Breast epithelium (tissue), 4 donors: ENCODE measurements at regions not wholly inside any gene's neighbourhood (a gene's known extent, or its start where the extent isn't known, plus 50 kb on each side); places are given as distances from the start of the nearest gene placed in this dataset.

Experiments
- DNase-seq, 2 donors: peaks; one replicate each; pipeline ENCODE4 v3.0.0-alpha.2; 2019; ENCODE audit warnings: low spot score in 2 of 2
- H3K27ac ChIP-seq, 2 donors: fragments of 200-600 bp; sonication (generic) in 1 of 2; one replicate each; pipeline ENCODE4 v1.5.1; 2016 to 2019; ENCODE audit warnings: mild to moderate bottlenecking in 1 of 2
- H3K27me3 ChIP-seq, 2 donors: fragments of 200-600 bp; sonication (generic) in 1 of 2; one replicate each; pipeline versions ENCODE4 v1.5.1 to v1.6.0; 2017 to 2019; ENCODE audit warnings: control low read depth in 1 of 2, mild to moderate bottlenecking in 1 of 2
- H3K36me3 ChIP-seq: fragments of 200-600 bp; one replicate; pipeline ENCODE4 v1.5.1; 2019
- H3K4me1 ChIP-seq, 2 donors: fragments of 200-600 bp; sonication (generic); one replicate each; pipeline ENCODE4 v1.5.1; 2016 to 2019; ENCODE audit warnings: control low read depth in 1 of 2
- H3K4me3 ChIP-seq, 3 donors: fragments of 200-600 bp; sonication (generic); 1 replicate in 2 of 3; 2 replicates in 1 of 3; pipeline ENCODE4 v1.5.1; 2016 to 2019; ENCODE audit warnings: mild to moderate bottlenecking in 3 of 3, moderate library complexity in 2 of 3
- H3K9me3 ChIP-seq, 2 donors: fragments of 200-600 bp; sonication (generic) in 1 of 2; one replicate each; pipeline ENCODE4 v1.5.1; 2016 to 2019; ENCODE audit warnings: control low read depth in 1 of 2
- POLR2A ChIP-seq: fragments of 450-650 bp; IDR thresholded peaks from one replicate; pipeline ENCODE4 v1.6.1; 2016; ENCODE audit warnings: antibody characterized with exemption, mild to moderate bottlenecking, moderate library complexity
- POLR2AphosphoS5 ChIP-seq, 3 donors: sonication (generic); formaldehyde crosslinking; IDR thresholded peaks; one replicate each; pipeline ENCODE4 v1.6.1; 2017; ENCODE audit warnings: antibody characterized with exemption in 3 of 3
- intact Hi-C: fragments of 100-400 bp; cut with DNase I; formaldehyde crosslinking; loops from one replicate; pipeline ENCODE4 v1.15.1; 2023; ENCODE audit warnings: low total_unique reads
- TF ChIP-seq, protein P1 (sequence below), 3 donors: fragments of 450-650 bp; IDR thresholded peaks; one replicate each; pipeline ENCODE4 v1.5.1; 2016 to 2017; ENCODE audit warnings: antibody characterized with exemption in 3 of 3, mild to moderate bottlenecking in 3 of 3, moderate library complexity in 3 of 3

DNA sequence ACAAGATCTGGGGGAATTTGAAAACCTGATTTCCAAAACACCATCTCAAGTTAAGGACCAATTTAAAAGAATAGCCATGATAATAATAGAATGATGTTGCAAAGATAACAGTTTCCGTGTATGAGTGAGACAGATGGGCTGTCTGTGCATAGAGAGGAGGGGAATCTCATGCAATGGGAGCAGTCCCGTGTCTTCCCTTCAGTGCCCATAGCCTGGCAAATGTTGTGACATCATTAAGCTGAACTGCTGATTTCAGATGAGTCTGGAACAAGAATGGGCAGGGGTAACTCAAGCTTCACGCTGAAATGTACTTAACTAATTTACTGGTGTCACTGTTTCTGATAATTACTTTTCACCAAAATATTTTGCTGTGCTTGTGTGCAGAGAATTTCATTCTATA, 454.0 kb downstream of the FOXG1 start:
- intact Hi-C loops: no loop called here
- Histone ChIP-seq H3K27me3 (peaks cover 0 to 19% of the 10 kb centered on the region in 2 donors), H3K4me1 (no peaks in the 10 kb centered on the region), H3K9me3 (no peaks in the 10 kb centered on the region), H3K36me3 (no peaks in the 10 kb centered on the region), H3K27ac (no peak overlapping the region), H3K4me3 (no peak overlapping the region)
- DNase-seq: no peak
- TF ChIP-seq, protein P1, sequence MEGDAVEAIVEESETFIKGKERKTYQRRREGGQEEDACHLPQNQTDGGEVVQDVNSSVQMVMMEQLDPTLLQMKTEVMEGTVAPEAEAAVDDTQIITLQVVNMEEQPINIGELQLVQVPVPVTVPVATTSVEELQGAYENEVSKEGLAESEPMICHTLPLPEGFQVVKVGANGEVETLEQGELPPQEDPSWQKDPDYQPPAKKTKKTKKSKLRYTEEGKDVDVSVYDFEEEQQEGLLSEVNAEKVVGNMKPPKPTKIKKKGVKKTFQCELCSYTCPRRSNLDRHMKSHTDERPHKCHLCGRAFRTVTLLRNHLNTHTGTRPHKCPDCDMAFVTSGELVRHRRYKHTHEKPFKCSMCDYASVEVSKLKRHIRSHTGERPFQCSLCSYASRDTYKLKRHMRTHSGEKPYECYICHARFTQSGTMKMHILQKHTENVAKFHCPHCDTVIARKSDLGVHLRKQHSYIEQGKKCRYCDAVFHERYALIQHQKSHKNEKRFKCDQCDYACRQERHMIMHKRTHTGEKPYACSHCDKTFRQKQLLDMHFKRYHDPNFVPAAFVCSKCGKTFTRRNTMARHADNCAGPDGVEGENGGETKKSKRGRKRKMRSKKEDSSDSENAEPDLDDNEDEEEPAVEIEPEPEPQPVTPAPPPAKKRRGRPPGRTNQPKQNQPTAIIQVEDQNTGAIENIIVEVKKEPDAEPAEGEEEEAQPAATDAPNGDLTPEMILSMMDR (IDR thresholded peaks at IDR 0.05): no peak
- TF ChIP-seq POLR2AphosphoS5 (IDR thresholded peaks at IDR 0.05) (no peak), POLR2A (no peak)

DNA sequence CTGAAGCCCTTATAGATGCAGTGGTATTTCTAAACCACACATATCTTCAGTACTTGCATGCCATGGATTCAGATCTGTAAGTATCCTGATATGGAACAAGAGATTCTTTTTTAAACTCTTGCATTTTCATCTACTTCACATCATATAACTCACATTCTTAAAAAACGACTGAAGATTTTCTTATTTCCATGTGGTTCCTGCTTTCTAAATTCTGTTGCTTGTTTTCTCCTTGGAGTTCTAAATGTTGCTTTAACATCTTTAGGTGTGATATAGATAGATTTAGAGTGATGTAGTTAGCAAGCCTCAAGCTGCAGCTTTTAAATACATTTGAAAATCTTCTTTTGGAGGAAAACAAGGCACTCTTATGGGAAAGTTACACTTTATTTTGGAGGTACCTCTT, 455.4 kb downstream of the FOXG1 start:
- no peak for TF ChIP-seq POLR2AphosphoS5 (IDR thresholded peaks at IDR 0.05)
- TF ChIP-seq, protein P1 (IDR thresholded peaks at IDR 0.05): no peak
- no peak for TF ChIP-seq POLR2A
- intact Hi-C loops: no loop called here

DNA sequence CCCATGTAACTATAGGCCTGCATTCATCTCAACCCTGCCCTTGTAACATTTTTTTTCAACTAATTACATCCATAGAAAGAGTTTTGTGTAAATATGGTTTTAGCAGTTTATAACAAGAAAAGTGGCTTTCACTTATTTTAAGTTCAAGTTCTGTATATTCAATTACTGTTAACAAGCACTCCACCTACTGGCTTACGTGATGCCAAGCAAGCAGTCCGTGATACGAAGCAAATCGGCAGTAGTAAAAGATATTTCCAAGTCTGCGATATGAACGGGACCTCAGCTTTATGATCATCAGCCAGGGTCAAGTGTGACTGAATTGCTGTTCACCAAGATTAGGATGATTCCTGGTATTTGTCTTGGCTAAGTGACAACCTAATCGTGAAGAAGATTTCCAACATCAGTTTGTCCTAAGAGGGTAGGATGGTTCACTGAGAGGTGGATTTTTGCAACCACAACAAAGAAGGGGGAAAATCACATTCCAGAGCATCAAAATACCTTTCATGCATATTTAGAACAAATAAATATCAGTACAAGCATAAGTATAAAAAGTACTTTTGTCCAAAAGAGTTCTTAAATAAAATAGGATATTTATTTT, 456.2 kb downstream of the FOXG1 start:
- TF ChIP-seq POLR2A: no peak
- TF ChIP-seq POLR2AphosphoS5 (IDR thresholded peaks at IDR 0.05): no peak
- TF ChIP-seq, protein P1 (IDR thresholded peaks at IDR 0.05): peak in 1 of 3 donors; percentile 34
- DNase-seq: no peak
- intact Hi-C loops: no loop called here
- no peaks in the 10 kb centered on the region for H3K9me3 ChIP-seq
- no peaks in the 10 kb centered on the region for H3K36me3 ChIP-seq
- H3K27me3 ChIP-seq: peaks cover 0 to 13% of the 10 kb centered on the region in 2 donors
- no peaks in the 10 kb centered on the region for H3K4me1 ChIP-seq
- H3K4me3 ChIP-seq: no peak overlapping the region
- no peak overlapping the region for H3K27ac ChIP-seq

More for the DNA sequence above, 455.4 kb downstream of the FOXG1 start:
- H3K27ac ChIP-seq: no peak overlapping the region
- H3K4me1 ChIP-seq: no peaks in the 10 kb centered on the region
- no peak overlapping the region for H3K4me3 ChIP-seq
- peaks cover 0 to 13% of the 10 kb centered on the region in 2 donors for H3K27me3 ChIP-seq
- H3K9me3 ChIP-seq: no peaks in the 10 kb centered on the region
- H3K36me3 ChIP-seq: no peaks in the 10 kb centered on the region
- DNase-seq: no peak

DNA sequence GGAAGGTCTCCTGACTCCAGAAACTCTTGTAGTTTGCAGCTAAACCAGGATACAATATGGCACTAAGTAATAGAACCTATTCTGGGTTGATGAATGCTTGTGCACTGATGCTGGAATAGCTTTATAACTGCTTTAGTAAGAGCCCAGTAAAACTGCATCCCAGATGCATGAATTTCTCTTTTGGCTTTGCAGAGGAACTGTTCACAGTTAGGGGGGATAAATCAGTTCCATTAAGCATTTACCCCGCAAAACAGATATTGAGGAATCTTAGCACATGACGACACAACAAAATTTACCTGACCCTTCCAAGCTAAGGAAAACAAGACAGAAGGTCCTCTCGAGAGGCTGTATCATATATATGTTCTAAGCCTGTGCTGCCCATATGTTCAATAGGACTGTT, 457.4 kb downstream of the FOXG1 start:
- no peaks in the 10 kb centered on the region for H3K36me3 ChIP-seq
- intact Hi-C loops: no loop called here
- no peaks in the 10 kb centered on the region for H3K4me1 ChIP-seq
- no peak overlapping the region for H3K4me3 ChIP-seq
- peaks cover 0 to 13% of the 10 kb centered on the region in 2 donors for H3K27me3 ChIP-seq
- no peak for DNase-seq
- TF ChIP-seq POLR2AphosphoS5 (IDR thresholded peaks at IDR 0.05): no peak
- TF ChIP-seq, protein P1 (IDR thresholded peaks at IDR 0.05): no peak
- no peak for TF ChIP-seq POLR2A
- no peak overlapping the region for H3K27ac ChIP-seq
- no peaks in the 10 kb centered on the region for H3K9me3 ChIP-seq

DNA sequence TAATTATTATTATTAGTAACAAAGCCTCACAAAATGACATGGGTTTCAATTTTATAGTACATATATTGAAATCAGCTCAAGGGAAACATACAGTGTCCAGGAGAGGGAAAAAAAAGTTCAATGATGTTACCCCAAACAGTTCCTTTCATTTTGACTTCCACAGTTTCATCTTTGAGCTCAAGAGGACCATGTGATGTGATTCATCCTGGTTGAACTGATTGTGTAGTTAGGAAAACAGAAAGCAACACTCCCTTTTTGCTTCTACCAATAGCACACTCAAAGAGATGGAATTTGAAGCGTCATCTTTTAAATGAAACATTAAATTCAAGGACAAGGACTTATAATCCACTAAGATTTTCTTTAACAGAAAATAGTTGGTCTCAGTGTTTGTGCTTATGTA, 461.0 kb downstream of the FOXG1 start:
- TF ChIP-seq POLR2AphosphoS5 (IDR thresholded peaks at IDR 0.05): no peak
- TF ChIP-seq POLR2A: no peak
- TF ChIP-seq, protein P1 (IDR thresholded peaks at IDR 0.05): no peak
- intact Hi-C loops: no loop called here
- Histone ChIP-seq H3K27ac (no peak overlapping the region), H3K9me3 (no peaks in the 10 kb centered on the region), H3K36me3 (no peaks in the 10 kb centered on the region), H3K27me3 (no peaks in the 10 kb centered on the region), H3K4me1 (no peaks in the 10 kb centered on the region), H3K4me3 (no peak overlapping the region)
- no peak for DNase-seq
